Panc1 (cell line): ENCODE measurements at regions not wholly inside any gene's neighbourhood (a gene's known extent, or its start where the extent isn't known, plus 50 kb on each side); places are given as distances from the start of the nearest gene placed in this dataset.

Experiments used
- ATAC-seq: fragments of 200-7000 bp; cut with Tn5 transposase; 2 replicates; pipeline ENCODE4 v1.9.1; 2020; ENCODE audit warnings: mild to moderate bottlenecking, moderate library complexity
- BruUV-seq: library from RNA; stranded (reverse); fragments of 400-500 nt; replicated peaks from 2 replicates; lab custom pipeline; 2021; lab: Mats Ljungman, UMichigan
- CTCF ChIA-PET: fragments of 300-600 bp; sonication (Branson Sonifier 250); formaldehyde crosslinking; loops from one replicate; lab custom pipeline; 2022; ENCODE audit warnings: antibody characterized with exemption; lab: Charles Lee
- POLR2A ChIA-PET: fragments of 300-600 bp; sonication (Branson Sonifier 250); formaldehyde crosslinking; loops from one replicate; lab custom pipeline; 2022; ENCODE audit warnings: antibody characterized with exemption; lab: Charles Lee
- DNase-seq: peaks from one replicate; pipeline ENCODE4 v3.0.0-alpha.2; 2010; ENCODE audit warnings: low read depth, low spot score
- H3K27ac ChIP-seq: 2 replicates; pipeline ENCODE4 v1.5.1; 2011; ENCODE audit warnings: mild to moderate bottlenecking, low read length, inconsistent platforms
- H3K27me3 ChIP-seq: fragments of 200-500 bp; sonication (Bioruptor generic); 2 replicates; pipeline ENCODE4 v1.6.0; 2014; ENCODE audit warnings: low read length, inconsistent platforms; ENCODE audit not compliant: control insufficient read depth, insufficient read depth
- H3K36me3 ChIP-seq: fragments of 200-500 bp; sonication (Bioruptor generic); 2 replicates; pipeline ENCODE4 v1.5.1; 2014; ENCODE audit warnings: inconsistent platforms, mild to moderate bottlenecking, low read length, moderate library complexity; ENCODE audit not compliant: control insufficient read depth, insufficient read depth
- H3K4me1 ChIP-seq: 2 replicates; pipeline ENCODE4 v1.5.1; 2011; ENCODE audit warnings: inconsistent platforms, mild to moderate bottlenecking, low read length, moderate library complexity; ENCODE audit not compliant: control insufficient read depth, insufficient read depth
- H3K4me3 ChIP-seq, 2 experiments: 2 replicates each; pipeline ENCODE4 v1.5.1; 2011 to 2012; ENCODE audit warnings: low read depth in 2 of 2, low read length in 2 of 2, mild to moderate bottlenecking in 2 of 2, inconsistent platforms in 1 of 2, moderate library complexity in 1 of 2
- H3K9me3 ChIP-seq: fragments of 200-500 bp; sonication (Bioruptor generic); 2 replicates; pipeline ENCODE4 v1.5.1; 2014; ENCODE audit warnings: low read depth, mild to moderate bottlenecking, inconsistent platforms, low read length, moderate library complexity; ENCODE audit not compliant: control insufficient read depth, insufficient read depth
- CTCF ChIP-seq: fragments of 450-650 bp; IDR thresholded peaks from 2 replicates; pipeline ENCODE4 v1.5.1; 2017; ENCODE audit warnings: mild to moderate bottlenecking
- POLR2AphosphoS5 ChIP-seq: IDR thresholded peaks from 2 replicates; pipeline ENCODE4 v1.6.1; 2012; ENCODE audit warnings: mild to moderate bottlenecking, low read depth, low read length, moderate library complexity
- REST ChIP-seq, 2 experiments: IDR thresholded peaks; 2 replicates each; pipeline ENCODE4 v1.6.1; 2011 to 2012; ENCODE audit warnings: low read depth in 2 of 2, control low read depth in 1 of 2, low read length in 1 of 2, mild to moderate bottlenecking in 1 of 2, moderate library complexity in 1 of 2; ENCODE audit not compliant: insufficient read depth in 1 of 2
- SIN3A ChIP-seq: IDR thresholded peaks from 2 replicates; pipeline ENCODE4 v1.6.1; 2012; ENCODE audit warnings: low read depth, mild to moderate bottlenecking, low read length, moderate library complexity, borderline replicate concordance; ENCODE audit not compliant: insufficient read depth
- TCF7L2 ChIP-seq: IDR thresholded peaks from 2 replicates; pipeline ENCODE4 v1.6.1; 2011; ENCODE audit warnings: mild to moderate bottlenecking, low read depth, low read length, inconsistent platforms
- in situ Hi-C: cut with HindIII; loops from 2 replicates; pipeline ENCODE4 v1.10.0; 2016; ENCODE audit warnings: low sequenced_read_pairs, low pct_unique_long_range_greater_than_20kb
- intact Hi-C: fragments of 100-400 bp; cut with micrococcal nuclease; formaldehyde crosslinking; loops from one replicate; pipeline ENCODE4 v1.10.0; 2022; ENCODE audit not compliant: unreplicated experiment

GRCh38 chr7:112882991-112883390 is 92.8 kb upstream of the TMEM168 start:
- TF ChIP-seq SIN3A = no peak
- no peak for TF ChIP-seq CTCF
- no peak for TF ChIP-seq TCF7L2
- no peak for TF ChIP-seq POLR2AphosphoS5
- no peak for TF ChIP-seq REST (IDR thresholded peaks at IDR 0.05; ENCODE audit: insufficient read depth in 1 of 2, low read depth in 2 of 2, low read length in 1 of 2)
- in situ Hi-C loops (no loop called here), intact Hi-C loops (no loop called here)
- Histone ChIP-seq H3K9me3 (no peaks in the 10 kb centered on the region), H3K4me3 (no peak overlapping the region), H3K27me3 (no peaks in the 10 kb centered on the region), H3K4me1 (no peaks in the 10 kb centered on the region), H3K27ac (no peak overlapping the region), H3K36me3 (no peaks in the 10 kb centered on the region; the same call in 1 of the 2 replicates)
- DNase-seq (no peak), ATAC-seq (no peak)
- BruUV-seq = no TSS peak
- POLR2A ChIA-PET = no interaction called here
- CTCF ChIA-PET = no interaction called here

GRCh38 chr7:112882511-112882910 is 92.3 kb upstream of the TMEM168 start:
- no TSS peak for BruUV-seq
- H3K36me3 ChIP-seq = no peaks in the 10 kb centered on the region; the same call in 1 of the 2 replicates
- H3K9me3 ChIP-seq = no peaks in the 10 kb centered on the region
- H3K27me3 ChIP-seq = no peaks in the 10 kb centered on the region
- ATAC-seq (no peak), DNase-seq (no peak)
- no peak for TF ChIP-seq CTCF
- no peak for TF ChIP-seq POLR2AphosphoS5
- TF ChIP-seq TCF7L2 = no peak
- no peak for TF ChIP-seq SIN3A
- no peak for TF ChIP-seq REST (IDR thresholded peaks at IDR 0.05; ENCODE audit: insufficient read depth in 1 of 2, low read depth in 2 of 2, low read length in 1 of 2)
- ChIA-PET POLR2A (no interaction called here), CTCF (no interaction called here)
- H3K27ac ChIP-seq = no peak overlapping the region
- in situ Hi-C loops (no loop called here), intact Hi-C loops (no loop called here)
- H3K4me3 ChIP-seq = no peak overlapping the region
- H3K4me1 ChIP-seq = no peaks in the 10 kb centered on the region
